Activated CD4-positive, alpha-beta T cell treated with anti-CD3 and anti-CD28 coated beads, Interleukin-2, amount 10 ng/mL, durations not matched to agents 24 days and 14 days (primary cell): ENCODE measurements at regions not wholly inside any gene's neighbourhood (a gene's known extent, or its start where the extent isn't known, plus 50 kb on each side); places are given as distances from the start of the nearest gene placed in this dataset.

Source experiments
- DNase-seq: peaks from one replicate; pipeline ENCODE4 v3.0.0; 2022
- H3K27ac Mint-ChIP-seq: one replicate; pipeline ENCODE4 v1.8.0; 2022; ENCODE audit warnings: mild to moderate bottlenecking, mixed read lengths
- H3K27me3 Mint-ChIP-seq: one replicate; pipeline ENCODE4 v1.8.0; 2022; ENCODE audit warnings: mixed read lengths
- H3K36me3 Mint-ChIP-seq: one replicate; pipeline ENCODE4 v1.8.0; 2022; ENCODE audit warnings: low read depth, mild to moderate bottlenecking, mixed read lengths
- H3K4me1 Mint-ChIP-seq: one replicate; pipeline ENCODE4 v1.8.0; 2021; ENCODE audit warnings: mixed read lengths
- H3K4me3 Mint-ChIP-seq: one replicate; pipeline ENCODE4 v1.8.0; 2022; ENCODE audit warnings: mild to moderate bottlenecking, moderate library complexity, mixed read lengths
- H3K9me3 Mint-ChIP-seq: one replicate; pipeline ENCODE4 v1.8.0; 2021; ENCODE audit warnings: mixed read lengths
- intact Hi-C: fragments of 100-400 bp; cut with micrococcal nuclease; formaldehyde crosslinking; loops from one replicate; pipeline ENCODE4 v1.15.1; 2023

DNA sequence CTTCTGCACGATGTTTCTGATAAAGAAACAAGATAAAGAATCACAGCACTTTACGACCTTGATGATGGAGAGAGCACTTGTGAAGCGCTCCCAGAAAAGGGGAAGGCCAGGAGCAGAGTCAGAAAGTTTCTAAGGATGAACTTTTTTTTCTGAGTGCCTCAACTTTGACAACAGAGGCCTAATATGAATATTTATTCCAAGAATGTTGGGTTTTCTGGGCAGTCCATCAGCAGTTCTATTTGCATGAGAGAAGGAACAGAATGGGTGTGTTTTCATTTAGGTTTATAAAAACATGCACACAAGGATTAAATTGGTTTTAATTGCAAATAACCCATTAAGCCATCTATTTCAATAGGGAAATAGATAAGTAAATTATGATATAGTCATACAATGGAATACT, 204.9 kb downstream of the SIM1 start:
- no peak for DNase-seq
- peaks cover 5% of the 10 kb centered on the region for H3K4me1 Mint-ChIP-seq
- H3K9me3 Mint-ChIP-seq: no peaks in the 10 kb centered on the region
- no peak overlapping the region for H3K4me3 Mint-ChIP-seq
- intact Hi-C loops: no loop called here
- peaks cover 4% of the 10 kb centered on the region for H3K27me3 Mint-ChIP-seq
- no peak overlapping the region for H3K27ac Mint-ChIP-seq
- H3K36me3 Mint-ChIP-seq: no peaks in the 10 kb centered on the region

DNA sequence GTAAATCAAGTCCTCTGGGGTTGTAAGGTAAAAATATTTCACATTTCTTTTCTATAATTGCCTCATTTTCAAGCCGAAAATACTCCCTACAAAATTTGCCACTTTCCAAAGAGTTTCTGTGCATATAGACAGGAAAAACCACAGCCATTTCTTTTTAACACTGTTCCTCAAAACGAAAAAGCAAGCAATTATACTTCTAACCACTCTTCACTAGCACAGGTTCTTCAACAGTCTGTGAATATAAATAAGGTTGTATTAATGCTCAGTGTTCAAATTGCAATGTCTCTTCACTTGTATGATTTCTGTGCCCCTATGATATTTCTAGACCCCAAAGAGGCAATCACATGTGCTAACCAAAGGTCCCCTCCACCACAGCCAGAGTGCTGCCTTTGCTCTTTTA, 206.0 kb downstream of the SIM1 start:
- intact Hi-C loops: no loop called here
- Mint-ChIP-seq H3K36me3 (no peaks in the 10 kb centered on the region), H3K9me3 (no peaks in the 10 kb centered on the region), H3K4me1 (peaks cover 5% of the 10 kb centered on the region), H3K27ac (no peak overlapping the region), H3K27me3 (peaks cover 4% of the 10 kb centered on the region), H3K4me3 (no peak overlapping the region)
- no peak for DNase-seq

DNA sequence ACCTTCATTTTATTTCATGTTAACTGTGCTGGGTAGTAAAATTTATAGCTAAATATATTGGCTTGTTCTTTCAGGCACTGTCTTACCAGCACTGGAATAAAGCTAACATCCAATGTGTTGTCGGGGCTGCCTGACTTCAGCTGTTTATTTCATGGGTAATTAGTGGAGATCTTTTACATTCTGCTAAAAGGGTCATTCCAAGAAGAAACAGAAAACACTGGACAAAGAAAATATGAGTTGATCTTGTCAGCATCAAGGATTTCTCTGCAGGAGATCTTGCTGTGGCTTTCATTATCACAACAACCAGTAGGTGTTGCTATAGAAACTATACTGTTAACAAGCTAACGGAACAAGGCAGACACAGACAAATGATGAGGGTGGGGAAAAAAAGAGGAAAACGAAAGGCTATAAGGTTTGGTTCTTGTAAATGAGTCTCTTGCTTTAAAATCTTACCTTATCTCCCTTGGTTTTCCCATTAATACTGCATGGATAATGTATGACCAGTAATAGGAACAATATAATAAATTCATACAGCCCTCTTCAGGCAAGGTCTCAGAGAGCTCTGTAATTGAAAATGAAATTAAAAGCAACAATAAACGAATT, 206.8 kb downstream of the SIM1 start:
- Mint-ChIP-seq H3K36me3 (no peaks in the 10 kb centered on the region), H3K27me3 (peaks cover 4% of the 10 kb centered on the region), H3K4me3 (no peak overlapping the region), H3K9me3 (no peaks in the 10 kb centered on the region), H3K4me1 (peaks cover 5% of the 10 kb centered on the region), H3K27ac (no peak overlapping the region)
- no peak for DNase-seq
- intact Hi-C loops: no loop called here

DNA sequence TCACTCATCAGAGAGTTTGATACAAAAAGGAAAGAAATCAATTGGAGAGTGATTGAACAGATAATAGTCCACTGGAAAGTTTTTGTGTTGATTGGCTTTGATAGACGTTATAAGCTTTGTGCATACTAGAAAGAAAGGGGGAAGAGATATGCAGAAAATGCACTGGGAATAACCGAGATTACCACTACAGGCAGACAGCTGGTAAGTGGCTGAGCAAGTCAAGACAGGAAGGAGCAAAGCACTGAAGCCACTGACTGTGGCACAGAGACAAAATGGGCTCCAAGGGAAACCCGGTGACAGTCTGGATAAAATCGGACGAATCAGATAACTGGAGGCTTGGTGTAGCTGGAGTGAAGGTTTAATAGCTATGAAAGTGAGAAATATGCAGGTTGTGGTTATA, 209.0 kb downstream of the SIM1 start:
- H3K4me3 Mint-ChIP-seq: no peak overlapping the region
- peaks cover 4% of the 10 kb centered on the region for H3K27me3 Mint-ChIP-seq
- DNase-seq: no peak
- H3K36me3 Mint-ChIP-seq: no peaks in the 10 kb centered on the region
- peaks cover 5% of the 10 kb centered on the region for H3K4me1 Mint-ChIP-seq
- H3K27ac Mint-ChIP-seq: no peak overlapping the region
- H3K9me3 Mint-ChIP-seq: no peaks in the 10 kb centered on the region
- intact Hi-C loops: no loop called here

DNA sequence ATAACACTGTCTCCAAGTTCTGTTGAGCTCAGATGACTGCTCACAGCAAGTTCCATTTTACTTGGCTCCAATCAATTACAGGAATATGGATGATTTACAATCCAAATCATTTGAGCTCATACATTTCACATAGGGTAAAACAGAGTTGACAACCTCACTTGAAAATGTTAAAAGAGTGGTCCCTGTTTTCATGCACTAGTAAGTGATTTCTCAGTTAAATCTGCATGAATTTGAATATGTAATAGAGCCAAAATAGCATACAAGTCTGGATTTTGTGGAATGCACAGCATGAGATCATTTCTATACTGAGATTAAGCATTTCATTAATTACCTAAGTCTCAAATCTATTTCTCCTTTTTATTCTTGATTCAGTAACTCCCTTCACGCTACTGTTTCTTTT, 217.6 kb downstream of the SIM1 start:
- intact Hi-C loops: no loop called here
- no peak overlapping the region for H3K27ac Mint-ChIP-seq

DNA sequence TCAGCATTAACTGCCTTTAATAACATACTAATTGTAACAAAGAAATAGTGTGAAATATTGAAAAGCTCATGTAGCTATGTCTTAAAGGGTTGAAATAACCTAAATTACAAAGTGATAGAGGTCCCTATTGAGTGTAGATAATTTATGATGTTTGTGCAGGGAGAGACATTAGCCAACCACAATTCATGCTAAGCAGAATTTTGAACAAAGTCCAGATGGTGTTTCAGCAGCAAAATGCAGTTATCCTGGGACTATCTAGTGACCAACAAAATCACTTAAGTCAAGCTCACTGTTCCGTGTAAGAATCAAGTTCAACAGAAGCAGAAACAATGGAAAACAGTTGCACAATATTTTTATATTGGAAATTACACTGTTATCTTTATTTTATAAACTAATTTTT, 218.5 kb downstream of the SIM1 start:
- H3K36me3 Mint-ChIP-seq: no peaks in the 10 kb centered on the region
- DNase-seq: no peak
- no peaks in the 10 kb centered on the region for H3K4me1 Mint-ChIP-seq
- no peaks in the 10 kb centered on the region for H3K27me3 Mint-ChIP-seq
- H3K9me3 Mint-ChIP-seq: no peaks in the 10 kb centered on the region
- intact Hi-C loops: no loop called here
- no peak overlapping the region for H3K27ac Mint-ChIP-seq
- no peak overlapping the region for H3K4me3 Mint-ChIP-seq

More for the DNA sequence above, 217.6 kb downstream of the SIM1 start:
- no peak for DNase-seq
- Mint-ChIP-seq H3K4me1 (no peaks in the 10 kb centered on the region), H3K27me3 (no peaks in the 10 kb centered on the region), H3K36me3 (no peaks in the 10 kb centered on the region), H3K9me3 (no peaks in the 10 kb centered on the region), H3K4me3 (no peak overlapping the region)

DNA sequence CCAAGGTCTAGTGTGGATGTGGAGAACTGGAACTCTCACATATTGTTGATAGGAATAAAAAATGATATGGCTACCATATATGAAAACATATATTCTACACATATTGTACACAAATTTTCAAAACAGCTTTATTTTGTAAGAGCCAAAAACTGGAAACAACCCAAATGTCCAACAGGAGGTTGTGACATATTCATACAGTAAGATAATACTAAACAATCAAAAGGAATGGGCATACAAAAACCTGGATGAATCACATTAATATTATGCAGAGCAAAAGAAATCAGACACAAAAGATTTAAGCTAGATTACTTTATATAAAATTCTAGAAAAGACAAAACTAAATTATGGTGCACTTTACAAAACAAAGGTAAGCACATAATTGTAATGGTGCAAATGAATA, 223.9 kb downstream of the SIM1 start:
- H3K4me3 Mint-ChIP-seq: no peak overlapping the region
- no peak for DNase-seq
- H3K36me3 Mint-ChIP-seq: no peaks in the 10 kb centered on the region
- peaks cover 4% of the 10 kb centered on the region for H3K27me3 Mint-ChIP-seq
- H3K27ac Mint-ChIP-seq: no peak overlapping the region
- no peaks in the 10 kb centered on the region for H3K4me1 Mint-ChIP-seq
- intact Hi-C loops: no loop called here
- H3K9me3 Mint-ChIP-seq: no peaks in the 10 kb centered on the region

DNA sequence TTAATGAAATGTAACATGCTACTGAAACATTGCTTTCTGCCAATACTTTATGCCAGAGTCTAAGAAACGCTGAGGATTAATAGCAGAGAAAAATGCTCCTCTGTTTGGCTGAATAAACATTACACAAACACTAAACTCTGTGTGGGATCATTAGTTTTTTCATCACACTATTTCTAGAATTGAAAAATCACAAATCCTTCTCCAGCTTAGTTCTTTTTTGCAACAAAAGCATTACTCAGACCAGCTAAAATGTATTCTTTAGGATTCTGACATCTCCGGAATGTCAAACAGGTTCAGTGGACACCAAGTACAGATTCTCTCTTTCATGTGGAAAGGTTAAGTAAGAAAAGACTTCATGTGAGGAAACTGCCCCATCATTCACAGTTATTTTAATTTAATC, 226.9 kb downstream of the SIM1 start:
- Mint-ChIP-seq H3K4me3 (no peak overlapping the region), H3K27me3 (peaks cover 9% of the 10 kb centered on the region), H3K27ac (no peak overlapping the region), H3K36me3 (no peaks in the 10 kb centered on the region), H3K4me1 (no peaks in the 10 kb centered on the region), H3K9me3 (no peaks in the 10 kb centered on the region)
- intact Hi-C loops: no loop called here
- no peak for DNase-seq

DNA sequence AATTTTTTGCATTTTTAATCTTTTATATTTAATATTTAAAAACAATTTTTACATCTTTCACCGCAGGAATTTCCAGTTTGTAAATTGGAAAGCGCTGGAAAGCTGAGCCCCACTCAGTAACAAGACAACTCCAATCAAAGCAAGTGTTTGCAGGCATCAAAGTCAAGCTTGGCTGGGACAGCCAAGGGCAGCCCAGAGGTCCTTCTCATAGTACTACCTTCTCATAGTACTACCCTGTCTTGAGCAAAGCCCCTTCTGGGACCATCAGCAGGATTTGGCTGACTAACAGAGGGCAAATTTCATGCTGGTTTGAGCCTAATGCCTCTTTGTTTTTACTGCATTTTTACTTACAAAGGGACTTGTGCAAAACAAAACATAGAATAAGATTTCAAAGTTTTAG, 228.3 kb downstream of the SIM1 start:
- no peaks in the 10 kb centered on the region for H3K36me3 Mint-ChIP-seq
- H3K9me3 Mint-ChIP-seq: no peaks in the 10 kb centered on the region
- DNase-seq: no peak
- peaks cover 9% of the 10 kb centered on the region for H3K27me3 Mint-ChIP-seq
- no peak overlapping the region for H3K4me3 Mint-ChIP-seq
- no peak overlapping the region for H3K27ac Mint-ChIP-seq
- H3K4me1 Mint-ChIP-seq: no peaks in the 10 kb centered on the region
- intact Hi-C loops: no loop called here

DNA sequence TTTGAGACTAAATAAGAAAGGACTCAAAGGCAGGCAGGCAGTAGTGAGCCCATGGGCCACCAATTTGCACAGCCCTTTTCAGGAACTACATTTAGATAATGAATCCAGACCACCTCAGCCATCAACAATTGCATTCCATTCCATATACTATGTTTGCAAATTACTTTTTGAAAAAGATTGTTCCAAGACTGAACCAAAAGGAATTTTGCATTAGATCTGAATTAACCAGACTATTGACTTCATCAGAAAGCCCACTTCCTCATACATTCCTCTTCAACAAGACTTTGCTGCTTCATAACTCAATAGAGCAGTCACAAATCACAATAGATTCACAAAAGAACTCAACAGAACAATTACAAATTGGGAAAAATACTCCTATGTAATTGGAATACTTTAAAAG, 229.1 kb downstream of the SIM1 start:
- intact Hi-C loops: no loop called here
- H3K36me3 Mint-ChIP-seq: no peaks in the 10 kb centered on the region
- no peak overlapping the region for H3K27ac Mint-ChIP-seq
- no peaks in the 10 kb centered on the region for H3K4me1 Mint-ChIP-seq
- H3K9me3 Mint-ChIP-seq: no peaks in the 10 kb centered on the region
- H3K27me3 Mint-ChIP-seq: peaks cover 9% of the 10 kb centered on the region
- no peak for DNase-seq
- H3K4me3 Mint-ChIP-seq: no peak overlapping the region

DNA sequence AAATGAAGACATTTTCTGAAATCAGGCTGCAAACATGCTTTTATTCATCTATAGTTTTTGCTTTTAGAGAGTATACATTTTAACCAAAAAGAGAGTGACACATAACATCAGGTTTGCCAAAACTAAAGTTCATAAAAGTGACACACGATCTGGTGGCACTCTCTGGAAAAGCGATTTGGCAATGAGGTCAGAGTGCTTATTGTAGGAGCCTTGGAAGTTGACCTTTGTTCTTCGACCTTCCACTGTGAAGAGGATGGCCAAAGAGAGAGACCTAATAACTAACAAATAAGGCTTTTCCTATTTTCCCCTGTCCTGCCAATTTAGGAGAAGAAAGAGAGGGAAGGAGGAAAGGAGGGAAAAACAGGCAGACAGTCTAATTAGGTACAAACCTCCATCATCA, 230.1 kb downstream of the SIM1 start:
- H3K27me3 Mint-ChIP-seq: peaks cover 14% of the 10 kb centered on the region
- H3K4me1 Mint-ChIP-seq: no peaks in the 10 kb centered on the region
- intact Hi-C loops: no loop called here
- no peak for DNase-seq
- no peaks in the 10 kb centered on the region for H3K9me3 Mint-ChIP-seq
- H3K4me3 Mint-ChIP-seq: no peak overlapping the region
- no peak overlapping the region for H3K27ac Mint-ChIP-seq
- H3K36me3 Mint-ChIP-seq: no peaks in the 10 kb centered on the region

DNA sequence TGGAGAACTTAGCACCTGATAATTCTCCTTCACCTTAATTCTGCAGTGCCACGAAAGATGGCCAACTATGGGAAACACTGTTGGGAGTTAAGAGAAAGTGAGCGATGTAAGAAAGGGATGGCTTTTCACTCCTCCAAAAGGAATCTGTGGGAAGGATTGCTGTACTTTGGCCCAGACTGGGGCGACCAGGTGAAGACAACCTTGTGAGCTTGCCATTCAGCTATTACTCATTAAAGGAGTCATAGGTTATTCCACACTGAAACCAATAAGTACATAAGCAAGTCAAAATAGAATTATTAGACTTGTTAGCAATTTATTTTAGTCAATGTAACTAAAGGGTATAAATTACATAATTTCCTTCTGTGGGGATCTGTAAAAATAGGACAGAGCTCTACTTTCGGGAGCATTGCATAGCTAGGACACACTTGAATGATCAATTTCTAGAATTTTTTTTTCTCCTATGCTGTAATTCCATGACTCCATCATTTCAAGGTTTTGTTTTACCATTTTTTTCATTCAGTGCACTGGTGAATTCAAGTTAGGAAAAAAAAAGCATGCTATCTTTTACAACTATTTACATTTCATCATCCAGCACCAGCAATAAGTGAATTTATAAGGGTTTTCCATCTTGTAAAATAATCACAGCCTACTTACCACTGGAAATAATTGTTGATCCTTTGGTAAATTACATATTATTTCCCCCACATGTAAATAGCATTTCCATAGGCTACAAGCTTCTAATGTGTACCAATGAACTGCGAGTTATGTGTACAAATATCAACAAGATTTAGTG, 231.7 kb downstream of the SIM1 start:
- Mint-ChIP-seq H3K4me1 (peaks cover 5% of the 10 kb centered on the region), H3K27ac (no peak overlapping the region), H3K27me3 (peaks cover 23% of the 10 kb centered on the region), H3K9me3 (no peaks in the 10 kb centered on the region), H3K36me3 (no peaks in the 10 kb centered on the region), H3K4me3 (no peak overlapping the region)
- no peak for DNase-seq
- intact Hi-C loops: no loop called here

DNA sequence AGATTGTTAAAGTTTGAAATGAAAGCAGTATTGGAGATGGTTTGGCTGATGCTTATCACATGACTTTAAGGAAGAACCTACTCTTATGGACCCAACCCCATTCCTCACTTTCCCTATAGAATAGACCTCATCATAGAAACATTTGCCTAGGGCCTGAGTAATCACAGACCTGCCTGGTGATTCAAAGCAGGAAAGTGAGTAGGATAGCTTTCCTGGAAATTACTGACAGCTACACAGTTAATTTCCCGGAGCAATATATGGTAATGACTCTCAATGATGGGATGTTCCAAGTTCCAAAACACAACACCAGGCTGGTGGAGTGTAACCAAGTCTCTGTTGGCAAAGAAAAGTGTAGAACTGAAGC, 233.8 kb downstream of the SIM1 start:
- intact Hi-C loops: no loop called here
- no peaks in the 10 kb centered on the region for H3K36me3 Mint-ChIP-seq
- H3K9me3 Mint-ChIP-seq: no peaks in the 10 kb centered on the region
- no peak overlapping the region for H3K27ac Mint-ChIP-seq
- H3K4me1 Mint-ChIP-seq: peaks cover 5% of the 10 kb centered on the region
- H3K4me3 Mint-ChIP-seq: no peak overlapping the region
- DNase-seq: no peak
- H3K27me3 Mint-ChIP-seq: peaks cover 22% of the 10 kb centered on the region

DNA sequence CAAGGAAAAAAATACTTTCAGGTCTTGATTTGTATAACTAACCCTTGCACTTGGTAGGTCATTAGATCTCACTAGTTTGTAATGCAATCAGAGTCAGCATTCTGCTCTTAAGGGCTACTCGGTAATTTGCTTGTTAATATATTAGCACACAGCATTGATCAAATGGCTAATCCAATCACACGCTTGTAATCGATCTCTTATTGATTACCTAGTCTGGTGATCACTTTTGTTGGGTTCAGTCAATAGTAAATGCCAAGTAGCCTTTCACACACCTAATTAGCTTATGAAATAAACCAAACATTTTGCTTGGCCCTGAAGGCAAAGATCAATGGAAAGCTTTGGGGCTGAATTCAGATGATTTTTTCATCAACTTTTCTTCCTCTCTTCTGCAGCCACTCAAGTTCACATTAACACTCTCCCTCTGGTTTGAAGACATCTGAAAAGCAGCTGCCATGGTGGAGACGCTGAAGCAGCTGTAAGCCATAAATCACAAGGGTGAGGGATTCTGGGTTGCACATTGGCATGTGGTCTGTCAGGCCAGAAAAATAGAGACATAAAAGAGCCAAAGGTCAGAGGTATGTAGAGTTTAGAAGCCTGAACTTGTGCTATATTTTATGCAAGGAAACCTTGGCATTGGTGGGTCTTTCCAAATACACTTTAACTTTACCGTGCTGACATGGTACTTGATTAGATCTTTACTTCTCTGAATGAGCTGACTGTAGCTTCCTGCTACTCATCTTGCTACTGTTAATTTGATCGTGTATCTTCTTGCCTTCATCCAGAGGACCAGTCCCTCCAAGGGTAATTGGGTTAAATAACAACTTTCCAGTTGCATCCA, 234.4 kb downstream of the SIM1 start:
- no peaks in the 10 kb centered on the region for H3K9me3 Mint-ChIP-seq
- no peak for DNase-seq
- H3K27ac Mint-ChIP-seq: no peak overlapping the region
- no peak overlapping the region for H3K4me3 Mint-ChIP-seq
- H3K36me3 Mint-ChIP-seq: no peaks in the 10 kb centered on the region
- intact Hi-C loops: no loop called here
- peaks cover 5% of the 10 kb centered on the region for H3K4me1 Mint-ChIP-seq
- H3K27me3 Mint-ChIP-seq: peaks cover 19% of the 10 kb centered on the region
